HG03565 (cell line): ENCODE measurements at regions not wholly inside any gene's neighbourhood (a gene's known extent, or its start where the extent isn't known, plus 50 kb on each side); places are given as distances from the start of the nearest gene placed in this dataset.
"Not testable (repeated sequence)": the region's sequence is repeated elsewhere in the genome, so short reads cannot be mapped to it uniquely, and the experiment has no call there.

Experiments
- ATAC-seq: cut with Tn5 transposase; IDR thresholded peaks from one replicate; pipeline ENCODE4 v1.9.1; 2021; ENCODE audit warnings: mild to moderate bottlenecking, moderate library complexity; ENCODE audit not compliant: unreplicated experiment

DNA sequence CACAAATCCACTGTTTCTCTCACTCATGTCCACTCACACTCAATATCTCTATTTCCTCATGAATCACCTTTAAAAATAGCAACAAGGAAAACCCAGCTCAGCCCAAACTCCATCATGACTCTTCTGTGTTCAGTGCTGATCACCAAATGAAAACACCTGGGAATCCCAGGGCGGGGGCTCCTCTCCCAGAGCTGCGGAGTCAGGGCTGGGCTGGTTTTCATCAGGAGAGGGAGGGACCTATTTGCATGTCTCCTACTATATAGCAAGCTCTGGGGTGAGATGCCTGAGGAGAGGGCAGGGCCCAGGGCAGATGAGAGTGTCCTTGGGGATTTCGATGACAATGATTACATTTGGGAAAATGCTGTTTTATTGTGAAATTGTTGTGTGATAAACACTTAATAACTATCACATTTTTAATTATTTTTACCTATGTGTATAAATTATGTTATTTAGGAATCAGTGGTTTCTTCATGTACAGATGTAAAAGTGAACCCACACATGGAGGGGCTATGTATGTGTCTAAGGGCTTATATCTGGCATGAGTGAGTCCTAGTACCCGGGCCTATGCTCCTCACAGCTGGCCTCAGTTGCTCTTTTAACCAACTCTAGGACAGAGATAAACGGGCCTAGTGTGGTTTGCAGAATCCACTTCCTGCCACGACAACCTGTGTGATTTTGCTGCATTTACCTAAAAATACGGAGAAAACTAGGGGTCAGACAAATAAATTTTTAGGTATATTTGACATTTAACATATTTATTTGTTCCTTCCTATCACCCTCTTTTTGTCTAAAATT lies 1131.9 kb downstream of the TMEM121 start:
- not testable (repeated sequence) for ATAC-seq

DNA sequence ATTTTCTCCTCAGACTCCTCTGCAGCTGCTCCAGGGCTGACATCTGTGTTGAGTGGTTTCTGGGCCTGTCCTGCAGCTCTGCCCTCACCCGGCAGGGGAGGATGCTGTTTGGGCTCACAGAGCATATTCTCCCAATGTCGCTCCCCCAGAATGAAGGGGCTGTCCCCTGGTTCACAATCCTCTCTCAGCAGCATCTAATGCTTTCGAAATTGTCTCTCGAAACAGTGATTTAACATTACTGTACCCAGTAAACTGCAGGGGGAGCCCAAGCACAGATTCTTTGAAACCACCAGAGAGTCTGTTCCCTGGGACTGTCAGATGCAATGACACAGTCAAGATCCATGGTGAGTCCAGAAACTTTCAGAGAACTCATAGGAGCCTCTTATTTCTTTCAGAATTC lies 1135.2 kb downstream of the TMEM121 start:
- not testable (repeated sequence) for ATAC-seq

DNA sequence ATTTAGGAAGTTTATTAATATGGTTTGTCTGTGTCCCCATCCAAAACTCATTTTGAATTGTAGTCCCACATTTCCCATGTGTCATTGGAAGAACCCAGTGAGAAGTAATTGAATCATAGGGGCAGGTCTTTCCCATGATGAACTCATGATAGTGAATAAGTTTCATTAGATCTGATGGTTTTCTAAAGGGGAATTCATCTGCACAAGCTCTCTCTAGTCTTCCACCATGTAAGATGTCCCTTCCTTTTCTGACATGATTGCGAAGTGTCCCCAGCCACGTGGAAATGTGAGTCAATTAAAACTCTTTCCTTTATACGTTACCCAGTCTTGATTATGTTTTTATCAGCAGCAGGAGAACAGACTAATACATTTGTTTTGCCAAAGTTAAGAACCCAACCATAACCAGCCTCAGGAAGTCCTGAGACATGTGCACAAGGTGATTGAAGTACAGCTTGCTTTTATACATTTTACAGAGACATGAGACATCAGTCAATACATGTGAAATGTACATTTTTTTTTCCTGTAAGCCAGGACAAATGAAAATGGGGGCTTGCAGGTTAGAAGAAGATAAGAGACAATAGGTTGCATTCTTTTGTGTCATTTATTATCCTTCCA lies 1136.7 kb downstream of the TMEM121 start:
- no peak for ATAC-seq

- ATAC-seq = peak; percentile 43
These were observed 1137.5 kb downstream of the TMEM121 start for GRCh38 chr14:106663805-106664410.

DNA sequence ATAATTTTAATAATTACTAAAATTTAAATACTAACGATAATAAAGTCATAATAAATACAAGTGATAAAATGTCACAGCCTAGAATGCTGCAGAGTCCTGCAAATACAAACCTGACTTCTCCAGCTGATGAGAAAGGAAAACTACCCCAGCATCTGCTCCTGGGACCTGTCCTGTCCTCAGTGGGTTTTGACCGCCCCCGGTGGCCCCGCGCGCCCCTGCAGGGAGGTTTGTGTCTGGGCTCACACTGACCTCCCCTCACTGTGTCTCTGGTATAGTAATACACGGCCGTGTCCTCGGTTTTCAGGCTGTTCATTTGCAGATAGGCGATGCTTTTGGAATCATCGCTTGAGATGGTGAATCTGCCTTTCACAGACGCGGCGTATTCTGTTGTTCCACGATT lies 1139.4 kb downstream of the TMEM121 start:
- no peak for ATAC-seq

DNA sequence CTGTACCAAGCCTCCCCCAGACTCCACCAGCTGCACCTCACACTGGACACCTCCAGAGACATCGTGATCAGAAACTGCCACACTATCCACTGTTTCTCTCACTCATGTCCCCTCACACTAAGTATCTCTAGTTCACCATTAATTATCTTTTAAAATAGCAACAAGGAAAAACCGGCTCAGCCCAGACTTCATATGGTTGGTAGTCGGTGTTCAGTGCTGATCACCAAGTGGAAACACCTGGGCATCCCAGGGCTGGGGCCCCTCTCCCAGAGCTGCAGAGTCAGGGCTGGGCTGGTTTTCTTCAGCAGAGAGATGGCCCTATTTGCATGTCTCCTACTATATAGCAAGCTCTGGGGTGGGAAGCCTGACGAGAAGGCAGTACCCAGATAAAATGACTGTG lies 1140.0 kb downstream of the TMEM121 start:
- ATAC-seq = no peak

GRCh38 chr14:106670011-106670410 lies 1143.6 kb downstream of the TMEM121 start:
- ATAC-seq = no peak

- not testable (repeated sequence) for ATAC-seq
These were observed 1147.7 kb downstream of the TMEM121 start for GRCh38 chr14:106674093-106674492.

- not testable (repeated sequence) for ATAC-seq
These were observed 1148.2 kb downstream of the TMEM121 start for GRCh38 chr14:106674509-106675125.

DNA sequence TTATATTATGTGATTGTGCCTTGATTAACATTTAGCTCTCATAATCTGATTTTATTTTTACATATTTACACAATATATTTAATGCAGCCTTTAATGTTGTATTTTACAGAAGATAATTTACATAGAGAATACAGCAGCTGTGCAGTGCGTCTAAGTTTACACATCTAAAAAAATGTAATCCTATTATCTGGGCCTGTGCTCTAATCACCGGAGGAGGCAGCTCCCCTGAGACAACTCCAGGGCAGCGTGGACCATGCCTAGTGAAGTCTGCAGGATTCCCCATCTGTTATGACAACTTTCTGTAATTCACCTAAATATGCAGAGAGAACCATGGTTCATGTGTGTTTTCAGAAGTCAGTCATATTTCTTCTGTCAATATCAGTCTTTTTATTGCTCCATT lies 1149.3 kb downstream of the TMEM121 start:
- ATAC-seq = not testable (repeated sequence)

DNA sequence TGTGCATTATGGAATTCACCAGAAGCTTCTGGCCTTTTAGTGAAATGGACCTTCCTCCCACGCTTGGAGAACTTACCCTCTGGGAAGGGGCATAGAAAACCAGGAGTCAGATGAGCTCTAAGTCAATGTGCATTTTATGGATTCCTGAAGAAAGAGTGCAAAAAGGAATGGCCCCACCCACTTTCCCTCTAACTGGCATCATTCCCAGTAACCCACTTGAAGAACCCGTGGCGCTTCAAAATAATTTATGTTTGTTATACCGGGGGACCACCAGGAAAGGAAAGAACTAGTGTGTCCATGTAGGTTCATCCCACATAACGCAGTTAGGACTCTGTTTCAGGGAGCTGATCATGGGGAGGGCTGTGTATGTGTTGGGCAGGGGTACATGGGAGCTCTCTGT lies 1153.4 kb downstream of the TMEM121 start:
- ATAC-seq = no peak

- ATAC-seq = no peak
These were observed 1154.8 kb downstream of the TMEM121 start for GRCh38 chr14:106681161-106681560.

DNA sequence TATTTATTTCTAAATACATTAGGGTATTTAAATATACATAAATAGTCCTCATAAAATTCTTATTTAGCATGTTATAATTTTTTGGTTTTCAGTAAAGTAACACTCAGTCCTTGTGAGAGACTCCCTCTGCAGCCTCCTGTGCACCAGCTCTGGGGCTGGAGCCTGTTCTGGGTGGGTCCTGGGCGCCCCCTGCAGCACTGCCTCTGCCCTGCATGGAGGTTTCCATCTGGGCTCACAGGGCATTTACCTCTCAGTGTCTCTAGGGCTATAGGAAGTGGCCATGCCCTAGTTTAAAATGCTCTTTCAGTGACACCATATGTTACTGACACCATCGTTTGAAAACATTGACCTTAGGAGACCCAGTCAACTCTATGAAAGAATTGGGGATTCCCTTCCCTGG lies 1155.2 kb downstream of the TMEM121 start:
- no peak for ATAC-seq

GRCh38 chr14:106683631-106684030 lies 1157.2 kb downstream of the TMEM121 start:
- ATAC-seq = no peak

- ATAC-seq = no peak
These were observed 1160.2 kb downstream of the TMEM121 start for GRCh38 chr14:106686533-106686932.

DNA sequence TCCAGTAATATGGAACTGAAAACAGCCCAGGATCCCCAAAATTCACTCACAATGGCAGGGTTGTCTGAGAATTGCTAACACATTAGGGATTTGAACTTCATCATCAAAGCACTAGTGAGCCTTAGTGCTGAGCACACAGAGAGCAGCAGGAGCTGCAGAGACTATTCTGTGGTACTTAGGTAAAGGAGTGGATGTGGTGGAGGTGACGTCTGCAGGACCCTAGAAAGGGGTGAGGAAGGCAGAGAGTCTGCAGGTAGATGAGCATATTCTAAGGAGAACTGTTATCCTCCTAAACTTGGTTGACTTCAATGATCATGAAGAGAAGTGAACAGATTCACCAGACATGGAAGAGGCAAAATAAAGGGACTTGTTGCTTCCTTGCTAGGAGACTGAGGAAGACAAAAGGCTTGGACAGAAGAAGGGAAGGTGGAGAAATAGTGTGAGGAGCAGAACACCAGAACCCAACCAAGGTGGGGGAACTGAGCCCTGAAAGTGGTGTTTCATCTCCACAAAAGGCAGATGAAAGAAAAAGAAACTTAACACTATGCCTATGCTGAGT lies 1164.0 kb downstream of the TMEM121 start:
- ATAC-seq = no peak

- peak; percentile 55 for ATAC-seq
These were observed 1165.4 kb downstream of the TMEM121 start for GRCh38 chr14:106691601-106692291.

DNA sequence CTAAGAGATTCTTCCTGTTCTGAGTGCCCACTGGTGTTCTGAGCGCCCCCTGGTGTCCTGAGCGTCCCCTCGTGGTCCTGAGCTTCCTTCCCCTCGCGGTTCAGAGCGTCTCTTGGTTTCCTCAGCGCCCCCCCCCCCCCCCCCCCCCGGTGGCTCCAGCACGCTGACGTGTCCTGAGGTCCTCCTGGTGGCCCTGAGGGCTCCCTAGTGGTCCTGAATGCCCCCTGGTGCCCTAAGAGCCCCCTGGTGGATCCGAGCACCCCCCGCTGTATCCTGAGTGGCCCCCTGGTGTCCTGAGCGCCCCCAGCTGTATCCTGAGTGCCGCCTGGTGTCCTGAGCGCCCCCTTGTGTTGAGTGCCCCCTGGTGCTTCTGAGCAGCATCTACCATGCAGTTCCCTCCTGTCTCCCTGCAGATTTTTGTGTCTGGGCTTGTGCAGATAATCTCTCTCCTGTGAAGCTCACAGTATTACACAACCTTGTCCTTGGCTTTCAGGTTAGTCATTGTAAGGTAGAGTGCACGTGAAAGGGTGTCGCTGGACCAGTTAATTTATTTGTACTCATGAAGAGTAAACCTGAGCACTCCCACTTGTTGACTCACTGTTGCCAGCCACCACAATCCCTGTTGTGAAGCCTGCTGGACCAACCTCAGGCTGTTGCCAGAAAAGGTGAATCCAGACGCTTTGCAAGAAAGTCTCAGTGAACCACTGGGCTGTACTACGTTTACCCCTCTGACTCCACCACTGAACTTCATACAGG lies 1168.4 kb downstream of the TMEM121 start:
- no peak for ATAC-seq

DNA sequence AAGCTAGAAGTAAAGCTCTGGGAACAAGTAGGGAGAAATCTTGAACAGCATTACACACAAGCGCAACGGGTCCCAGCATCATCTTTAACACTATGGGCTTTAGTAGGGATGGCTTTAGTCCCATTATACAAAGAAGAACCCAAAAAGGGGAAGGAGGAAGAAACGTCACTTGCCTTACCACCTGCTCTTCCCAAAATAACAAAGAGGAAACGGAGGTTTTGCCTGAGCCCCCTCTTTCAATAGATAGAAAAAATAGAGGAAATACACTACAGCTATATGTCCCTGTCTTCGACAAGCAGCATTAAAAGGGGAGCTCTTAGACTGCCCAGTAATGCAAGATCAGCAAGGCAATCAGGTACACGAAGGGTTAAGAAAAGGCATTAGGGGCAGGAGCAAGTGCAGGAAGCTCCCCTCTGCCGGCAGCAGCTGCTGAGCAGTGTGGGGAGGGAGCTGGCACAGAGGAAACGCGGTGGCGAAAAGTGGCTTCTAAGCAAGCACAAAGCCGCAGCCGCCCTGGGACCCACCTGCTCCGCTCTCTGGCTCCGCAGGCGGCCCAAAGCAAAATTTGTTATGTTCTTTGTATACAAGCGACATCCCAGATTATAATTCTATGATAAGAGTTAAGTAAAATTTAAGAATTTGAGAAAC lies 1172.4 kb downstream of the TMEM121 start:
- ATAC-seq = not testable (repeated sequence)
